HEK293T (cell line): ENCODE measurements at regions not wholly inside any gene's neighbourhood (a gene's known extent, or its start where the extent isn't known, plus 50 kb on each side); places are given as distances from the start of the nearest gene placed in this dataset.

ENCODE experiments used
- ARNT ChIP-seq: fragments of 450-650 bp; IDR thresholded peaks from 2 replicates; pipeline ENCODE4 v1.6.1; 2017; ENCODE audit warnings: mild to moderate bottlenecking
- BHLHE40 ChIP-seq: fragments of 450-650 bp; IDR thresholded peaks from 2 replicates; pipeline ENCODE4 v1.6.1; 2016; ENCODE audit warnings: mild to moderate bottlenecking, moderate library complexity, borderline replicate concordance
- CTBP1 ChIP-seq: fragments of 450-650 bp; IDR thresholded peaks from 2 replicates; pipeline ENCODE4 v1.6.1; 2016; ENCODE audit warnings: borderline replicate concordance
- FOXA1 ChIP-seq: fragments of 450-650 bp; IDR thresholded peaks from 2 replicates; pipeline ENCODE4 v1.6.1; 2016; ENCODE audit warnings: mild to moderate bottlenecking
- NFRKB ChIP-seq: fragments of 450-650 bp; IDR thresholded peaks from 2 replicates; pipeline ENCODE4 v1.6.1; 2016; ENCODE audit warnings: mild to moderate bottlenecking, moderate library complexity
- PKNOX1 ChIP-seq: fragments of 450-650 bp; IDR thresholded peaks from 2 replicates; pipeline ENCODE4 v1.6.1; 2016
- SP1 ChIP-seq: fragments of 450-650 bp; IDR thresholded peaks from 2 replicates; pipeline ENCODE4 v1.6.1; 2017
- SUZ12 ChIP-seq: fragments of 450-650 bp; IDR thresholded peaks from 2 replicates; pipeline ENCODE4 v1.6.1; 2016; ENCODE audit warnings: mild to moderate bottlenecking
- TARDBP ChIP-seq: fragments of 450-650 bp; IDR thresholded peaks from 2 replicates; pipeline ENCODE4 v1.6.1; 2016
- ZNF384 ChIP-seq: fragments of 450-650 bp; IDR thresholded peaks from 2 replicates; pipeline ENCODE4 v1.6.1; 2016

GRCh38 chr7:98051118-98051744, 55.4 kb upstream of the LMTK2 start:
- TF ChIP-seq PKNOX1 (no peak), SP1 (no peak), ARNT (no peak), FOXA1 (no peak), ZNF384 (no peak), NFRKB (no peak), TARDBP (no peak), CTBP1 (no peak), SUZ12 (no peak), BHLHE40 (no peak)
